OCI-LY3 (cell line): ENCODE measurements at regions not wholly inside any gene's neighbourhood (a gene's known extent, or its start where the extent isn't known, plus 50 kb on each side); places are given as distances from the start of the nearest gene placed in this dataset.

Experiments used
- H2AFZ ChIP-seq: fragments of 200-600, 300-600 bp; shearing (Covaris generic); 2 replicates; pipeline ENCODE4 v1.6.0; 2014; ENCODE audit warnings: antibody characterized with exemption, low read depth, low read length
- H3K27ac ChIP-seq: fragments of 200-600, 300-600 bp; sonication (generic); 2 replicates; pipeline ENCODE4 v1.5.1; 2014; ENCODE audit warnings: mild to moderate bottlenecking, low read length, moderate library complexity, mixed read lengths
- H3K27me3 ChIP-seq: fragments of 200-600, 300-600 bp; sonication (generic); 2 replicates; pipeline ENCODE4 v1.6.1; 2014; ENCODE audit warnings: low read depth, low read length, mixed read lengths
- H3K36me3 ChIP-seq: fragments of 200-600, 300-600 bp; sonication (generic); replicated peaks from 2 replicates; pipeline ENCODE3; 2014; ENCODE audit warnings: low read depth, low read length, mixed read lengths
- H3K4me1 ChIP-seq: fragments of 300-600, 200-600 bp; sonication (generic); 2 replicates; pipeline ENCODE4 v1.6.1; 2014; ENCODE audit warnings: low read length, mixed read lengths
- H3K4me2 ChIP-seq: fragments of 200-600, 300-600 bp; sonication (generic); 2 replicates; pipeline ENCODE4 v1.6.1; 2014; ENCODE audit warnings: low read length, mixed read lengths
- H3K4me3 ChIP-seq: fragments of 300-600, 200-600 bp; sonication (generic); 2 replicates; pipeline ENCODE4 v1.5.1; 2014; ENCODE audit warnings: antibody characterized with exemption, mild to moderate bottlenecking, low read length, moderate library complexity
- H3K79me2 ChIP-seq: fragments of 300-600, 200-600 bp; shearing (Covaris generic); 2 replicates; pipeline ENCODE4 v1.6.1; 2014; ENCODE audit warnings: mild to moderate bottlenecking, low read length, mixed read lengths
- H3K9ac ChIP-seq: fragments of 300-600, 200-600 bp; shearing (Covaris generic); 2 replicates; pipeline ENCODE4 v1.6.0; 2014; ENCODE audit warnings: mild to moderate bottlenecking, low read length, moderate library complexity
- H3K9me3 ChIP-seq: fragments of 200-600, 300-600 bp; shearing (Covaris generic); 2 replicates; pipeline ENCODE4 v1.6.1; 2014; ENCODE audit warnings: low read length, mixed read lengths; ENCODE audit not compliant: insufficient read depth
- H4K20me1 ChIP-seq: fragments of 200-600, 300-600 bp; sonication (generic); 2 replicates; pipeline ENCODE4 v1.6.1; 2016; ENCODE audit warnings: low read length, mixed read lengths; ENCODE audit not compliant: insufficient read depth
- CTCF ChIP-seq: fragments of 200-600, 300-600 bp; sonication (generic); IDR thresholded peaks from 2 replicates; pipeline ENCODE4 v1.5.1; 2014; ENCODE audit warnings: antibody characterized with exemption, low read length, low read depth
- EZH2phosphoT487 ChIP-seq: fragments of 200-600 bp; shearing (Covaris generic); IDR thresholded peaks from 2 replicates; pipeline ENCODE4 v1.6.1; 2018; ENCODE audit warnings: antibody characterized with exemption, mixed run types, low read depth

GRCh38 chr4:110849461-110849860, 226.6 kb upstream of the PITX2 start:
- Histone ChIP-seq H3K9me3 (no peaks in the 10 kb centered on the region; the same call in 1 of the 2 replicates), H3K27ac (no peak overlapping the region), H2AFZ (no peak overlapping the region), H4K20me1 (no peaks in the 10 kb centered on the region), H3K79me2 (no peaks in the 10 kb centered on the region), H3K4me2 (peak overlapping the region; percentile 72), H3K36me3 (no peaks in the 10 kb centered on the region), H3K4me1 (peaks cover 44% of the 10 kb centered on the region), H3K4me3 (peak overlapping the region; percentile 27; the same call in 1 of the 2 replicates), H3K9ac (no peak overlapping the region), H3K27me3 (no peaks in the 10 kb centered on the region)
- TF ChIP-seq CTCF: no peak
- no peak for TF ChIP-seq EZH2phosphoT487

GRCh38 chr4:110850461-110851442, 227.9 kb upstream of the PITX2 start:
- Histone ChIP-seq H3K9me3 (no peaks in the 10 kb centered on the region; the same call in 1 of the 2 replicates), H3K9ac (no peak overlapping the region), H3K79me2 (no peaks in the 10 kb centered on the region), H3K27me3 (no peaks in the 10 kb centered on the region), H2AFZ (no peak overlapping the region), H3K27ac (no peak overlapping the region), H3K36me3 (no peaks in the 10 kb centered on the region), H3K4me3 (peak overlapping the region; percentile 59), H3K4me2 (peak overlapping the region; percentile 72), H3K4me1 (peaks cover 47% of the 10 kb centered on the region), H4K20me1 (no peaks in the 10 kb centered on the region)
- no peak for TF ChIP-seq EZH2phosphoT487
- no peak for TF ChIP-seq CTCF

GRCh38 chr4:110851989-110852388, 229.1 kb upstream of the PITX2 start:
- peaks cover 47% of the 10 kb centered on the region for H3K4me1 ChIP-seq
- H2AFZ ChIP-seq: no peak overlapping the region
- H3K36me3 ChIP-seq: no peaks in the 10 kb centered on the region
- H3K9me3 ChIP-seq: no peaks in the 10 kb centered on the region; the same call in 1 of the 2 replicates
- no peak overlapping the region for H3K27ac ChIP-seq
- H4K20me1 ChIP-seq: no peaks in the 10 kb centered on the region
- H3K9ac ChIP-seq: no peak overlapping the region
- H3K27me3 ChIP-seq: no peaks in the 10 kb centered on the region
- no peak overlapping the region for H3K4me2 ChIP-seq
- TF ChIP-seq CTCF: no peak
- no peak for TF ChIP-seq EZH2phosphoT487
- no peaks in the 10 kb centered on the region for H3K79me2 ChIP-seq
- no peak overlapping the region for H3K4me3 ChIP-seq

- Histone ChIP-seq H3K27me3 (no peaks in the 10 kb centered on the region), H3K36me3 (no peaks in the 10 kb centered on the region), H3K4me1 (peaks cover 47% of the 10 kb centered on the region), H3K79me2 (no peaks in the 10 kb centered on the region), H3K4me3 (no peak overlapping the region), H4K20me1 (no peaks in the 10 kb centered on the region), H3K27ac (no peak overlapping the region), H3K4me2 (no peak overlapping the region), H2AFZ (no peak overlapping the region), H3K9me3 (no peaks in the 10 kb centered on the region; the same call in 1 of the 2 replicates), H3K9ac (no peak overlapping the region)
- TF ChIP-seq CTCF (no peak), EZH2phosphoT487 (no peak)
These were observed 229.9 kb upstream of the PITX2 start for GRCh38 chr4:110852793-110853192.
